Cardiac fibroblast (primary cell): ENCODE measurements at regions not wholly inside any gene's neighbourhood (a gene's known extent, or its start where the extent isn't known, plus 50 kb on each side); places are given as distances from the start of the nearest gene placed in this dataset.

Experiments
- DNase-seq, 2 donors: peaks; one replicate each; pipeline versions ENCODE4 v3.0.0 to v3.0.0-alpha.2; 2010; ENCODE audit warnings: low read depth in 2 of 2
- H3K4me3 ChIP-seq, 2 donors: replicated peaks in 1 of 2; 1 replicate in 1 of 2; 2 replicates in 1 of 2; pipeline ENCODE4 v1.5.1; 2011; ENCODE audit warnings: low read depth in 2 of 2, low read length in 2 of 2, mild to moderate bottlenecking in 2 of 2, moderate library complexity in 1 of 2
- TF ChIP-seq, protein P1 (sequence below): IDR thresholded peaks from one replicate; pipeline ENCODE4 v1.5.1; 2011; ENCODE audit warnings: low read depth, mild to moderate bottlenecking, low read length, inconsistent platforms

DNA sequence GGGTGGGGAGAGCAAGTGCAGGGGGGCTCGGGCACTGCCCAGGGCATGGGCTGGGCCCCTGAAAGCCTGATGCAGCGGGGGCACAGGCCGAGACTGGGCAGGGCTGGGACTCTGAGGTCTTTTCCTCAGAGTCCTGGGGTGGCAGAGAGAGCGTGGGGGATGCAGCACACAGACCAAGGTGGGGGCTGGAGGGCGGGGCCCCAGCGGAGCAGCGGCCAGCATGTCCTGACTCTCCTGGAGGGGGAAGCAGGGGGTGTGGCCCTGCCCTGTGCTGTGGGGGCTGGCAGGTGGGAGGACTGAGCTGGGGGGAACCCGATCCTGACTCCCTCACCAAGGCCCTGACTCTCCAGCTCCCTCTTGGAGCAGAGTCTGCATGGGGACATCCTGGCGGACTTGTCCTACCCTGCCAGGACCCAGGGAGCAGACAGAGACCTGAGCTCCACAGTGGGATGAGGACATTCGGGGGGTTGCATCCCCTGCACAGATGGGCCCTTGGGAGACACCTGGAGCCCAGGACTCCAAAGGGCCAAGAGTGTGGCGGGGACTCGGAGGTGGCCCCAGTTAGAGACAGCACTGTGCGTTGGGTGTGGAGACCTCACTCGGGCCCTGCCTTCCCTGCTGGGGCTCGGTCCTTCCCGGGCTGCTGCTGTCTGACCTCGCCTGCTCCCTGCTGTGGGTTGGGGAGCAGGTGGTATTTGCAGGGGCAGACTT lies 326.1 kb downstream of the TMEM121 start:
- no peak overlapping the region for H3K4me3 ChIP-seq
- TF ChIP-seq, protein P1, sequence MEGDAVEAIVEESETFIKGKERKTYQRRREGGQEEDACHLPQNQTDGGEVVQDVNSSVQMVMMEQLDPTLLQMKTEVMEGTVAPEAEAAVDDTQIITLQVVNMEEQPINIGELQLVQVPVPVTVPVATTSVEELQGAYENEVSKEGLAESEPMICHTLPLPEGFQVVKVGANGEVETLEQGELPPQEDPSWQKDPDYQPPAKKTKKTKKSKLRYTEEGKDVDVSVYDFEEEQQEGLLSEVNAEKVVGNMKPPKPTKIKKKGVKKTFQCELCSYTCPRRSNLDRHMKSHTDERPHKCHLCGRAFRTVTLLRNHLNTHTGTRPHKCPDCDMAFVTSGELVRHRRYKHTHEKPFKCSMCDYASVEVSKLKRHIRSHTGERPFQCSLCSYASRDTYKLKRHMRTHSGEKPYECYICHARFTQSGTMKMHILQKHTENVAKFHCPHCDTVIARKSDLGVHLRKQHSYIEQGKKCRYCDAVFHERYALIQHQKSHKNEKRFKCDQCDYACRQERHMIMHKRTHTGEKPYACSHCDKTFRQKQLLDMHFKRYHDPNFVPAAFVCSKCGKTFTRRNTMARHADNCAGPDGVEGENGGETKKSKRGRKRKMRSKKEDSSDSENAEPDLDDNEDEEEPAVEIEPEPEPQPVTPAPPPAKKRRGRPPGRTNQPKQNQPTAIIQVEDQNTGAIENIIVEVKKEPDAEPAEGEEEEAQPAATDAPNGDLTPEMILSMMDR, result no peak
- no peak for DNase-seq

DNA sequence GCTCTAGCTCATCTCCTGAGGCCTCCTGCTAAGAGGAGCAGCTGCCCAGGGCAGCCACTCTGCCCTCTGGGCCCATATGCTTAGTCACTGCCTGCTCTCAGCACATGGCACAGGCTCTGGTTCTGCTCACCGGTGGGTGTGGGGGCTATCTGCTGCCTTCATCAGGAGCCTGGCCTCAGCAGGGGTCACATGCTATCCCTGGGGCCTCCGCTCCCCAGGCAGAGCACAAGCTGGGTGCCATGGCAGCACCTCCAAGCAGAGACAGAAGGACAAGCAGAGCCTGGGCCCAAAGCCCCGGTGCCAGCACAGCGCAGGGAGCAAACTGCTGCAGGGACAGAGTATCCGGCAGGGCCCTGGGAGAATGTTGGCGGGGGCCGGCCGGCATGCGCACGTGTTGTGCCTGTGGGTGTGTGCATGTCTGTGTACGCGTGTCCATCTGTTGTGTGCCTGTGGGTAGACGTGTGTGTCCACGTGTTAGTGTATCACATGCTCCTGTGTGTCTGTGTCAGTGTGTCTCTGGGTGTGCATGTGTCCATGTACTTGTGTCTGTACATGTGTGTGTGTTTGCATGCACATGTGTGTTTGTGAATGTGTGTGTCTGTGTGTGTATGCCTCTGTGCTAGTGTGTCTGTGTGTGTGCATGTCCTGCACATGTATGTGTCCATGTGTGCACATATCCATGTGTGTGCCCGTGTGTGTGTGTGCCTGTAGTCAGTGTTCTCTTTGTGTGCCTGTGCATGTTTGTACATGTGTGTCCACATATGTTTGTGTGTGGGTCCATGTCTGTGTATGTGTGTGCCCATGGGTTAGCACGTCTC lies 326.9 kb downstream of the TMEM121 start:
- TF ChIP-seq, protein P1, result no peak
- no peak for DNase-seq
- H3K4me3 ChIP-seq, result no peak overlapping the region

DNA sequence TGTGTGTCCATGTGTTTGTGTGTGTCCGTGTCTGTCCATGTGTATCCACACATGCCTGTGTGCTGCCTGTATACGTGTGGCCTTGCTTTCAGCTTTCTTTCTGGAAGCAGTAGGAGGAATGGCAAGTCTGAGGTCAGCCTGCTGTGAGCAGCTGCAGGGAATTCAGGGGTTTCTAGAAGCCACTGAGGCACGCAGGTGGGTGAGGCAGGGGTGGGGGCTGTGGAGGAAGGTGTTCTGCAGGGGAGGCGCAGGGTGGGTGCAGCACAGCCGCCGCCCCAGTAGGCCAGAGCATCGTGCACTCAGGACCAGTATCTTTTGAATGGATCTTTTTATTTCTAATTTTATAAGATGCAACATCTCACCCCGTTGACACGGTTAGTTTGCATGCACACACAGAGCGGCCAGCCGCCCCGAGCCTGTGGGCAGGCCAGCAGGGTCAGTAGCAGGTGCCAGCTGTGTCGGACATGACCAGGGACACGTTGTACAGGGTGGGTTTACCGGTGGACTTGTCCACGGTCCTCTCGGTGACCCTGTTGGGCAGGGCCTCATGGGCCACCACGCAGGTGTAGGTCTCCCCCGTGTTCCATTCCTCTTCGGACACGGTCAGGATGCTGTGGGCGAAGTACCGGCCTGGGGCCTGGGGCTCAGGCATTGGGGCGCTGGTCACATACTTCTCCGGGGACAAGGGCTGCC lies 327.7 kb downstream of the TMEM121 start:
- TF ChIP-seq, protein P1, result no peak
- no peak overlapping the region for H3K4me3 ChIP-seq
- no peak for DNase-seq

DNA sequence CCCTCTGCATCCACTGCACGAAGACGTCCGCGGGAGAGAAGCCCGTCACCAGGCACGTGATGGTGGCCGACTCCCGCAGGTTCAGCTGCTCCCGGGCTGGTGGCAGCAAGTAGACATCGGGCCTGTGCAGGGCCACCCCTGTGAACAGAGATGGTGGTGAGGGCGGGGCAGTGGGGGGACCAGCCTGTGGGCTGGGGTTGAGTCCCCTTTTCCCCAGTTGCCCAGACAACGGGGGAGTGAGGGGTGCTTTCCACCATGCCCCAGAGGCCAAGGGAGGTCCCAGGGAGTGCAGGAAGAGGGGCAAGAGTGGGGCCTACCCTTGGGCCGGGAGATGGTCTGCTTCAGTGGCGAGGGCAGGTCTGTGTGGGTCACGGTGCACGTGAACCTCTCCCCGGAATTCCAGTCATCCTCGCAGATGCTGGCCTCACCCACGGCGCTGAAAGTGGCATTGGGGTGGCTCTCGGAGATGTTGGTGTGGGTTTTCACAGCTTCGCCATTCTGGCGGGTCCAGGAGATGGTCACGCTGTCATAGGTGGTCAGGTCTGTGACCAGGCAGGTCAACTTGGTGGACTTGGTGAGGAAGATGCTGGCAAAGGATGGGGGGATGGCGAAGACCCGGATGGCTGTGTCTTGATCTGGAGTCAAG lies 328.3 kb downstream of the TMEM121 start:
- no peak overlapping the region for H3K4me3 ChIP-seq
- TF ChIP-seq, protein P1, result no peak
- no peak for DNase-seq

DNA sequence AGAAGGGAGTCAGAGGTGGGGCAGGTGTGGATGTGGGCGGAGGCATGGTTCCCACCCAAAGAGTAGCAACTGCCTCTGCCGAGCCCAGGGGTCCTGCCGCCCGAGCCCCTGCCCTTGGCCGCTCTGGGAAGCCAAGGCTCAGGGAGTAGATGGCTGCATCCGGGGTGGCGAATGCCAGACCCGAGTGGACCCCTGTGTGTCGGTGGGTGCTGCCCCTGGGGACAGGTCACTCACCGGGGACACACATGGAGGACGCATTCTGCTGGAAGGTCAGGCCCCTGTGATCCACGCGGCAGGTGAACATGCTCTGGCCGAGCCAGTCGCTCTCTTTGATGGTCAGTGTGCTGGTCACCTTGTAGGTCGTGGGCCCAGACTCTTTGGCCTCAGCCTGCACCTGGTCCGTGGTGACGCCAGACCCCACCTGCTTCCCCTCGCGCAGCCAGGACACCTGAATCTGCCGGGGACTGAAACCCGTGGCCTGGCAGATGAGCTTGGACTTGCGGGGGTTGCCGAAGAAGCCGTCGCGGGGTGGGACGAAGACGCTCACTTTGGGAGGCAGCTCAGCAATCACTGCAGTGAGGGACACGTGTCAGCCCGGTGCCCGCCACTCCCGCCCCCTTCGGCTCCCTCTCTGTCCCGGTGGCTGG lies 329.0 kb downstream of the TMEM121 start:
- DNase-seq, result no peak
- TF ChIP-seq, protein P1, result no peak
- H3K4me3 ChIP-seq, result no peak overlapping the region
